HG03060 (cell line): ENCODE measurements at regions not wholly inside any gene's neighbourhood (a gene's known extent, or its start where the extent isn't known, plus 50 kb on each side); places are given as distances from the start of the nearest gene placed in this dataset.
"Not testable (repeated sequence)": the region's sequence is repeated elsewhere in the genome, so short reads cannot be mapped to it uniquely, and the experiment has no call there.

Experiments
- ATAC-seq: cut with Tn5 transposase; IDR thresholded peaks from one replicate; pipeline ENCODE4 v1.9.1; 2021; ENCODE audit warnings: low read depth, moderate number of reproducible peaks; ENCODE audit not compliant: unreplicated experiment

DNA sequence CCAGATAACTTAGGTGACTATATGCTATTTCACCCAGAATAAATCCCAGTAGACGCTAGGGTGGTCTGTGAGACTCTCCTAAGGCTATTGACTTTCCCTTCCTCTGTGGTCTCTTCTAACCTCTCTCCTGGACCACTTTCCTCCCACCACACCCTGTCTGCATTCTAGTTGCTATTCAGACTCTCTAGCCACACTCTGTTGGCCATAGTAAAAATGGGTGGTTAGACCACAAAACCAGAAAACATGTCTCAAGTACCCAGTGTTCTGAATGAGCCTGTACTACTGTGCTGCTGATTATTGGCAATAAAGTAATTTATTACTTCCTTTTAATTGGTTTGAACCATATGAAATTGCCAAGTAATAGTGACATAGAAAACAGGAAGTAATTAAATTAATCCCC is 240.8 kb downstream of the KIF20B start:
- ATAC-seq = peak; percentile 57

DNA sequence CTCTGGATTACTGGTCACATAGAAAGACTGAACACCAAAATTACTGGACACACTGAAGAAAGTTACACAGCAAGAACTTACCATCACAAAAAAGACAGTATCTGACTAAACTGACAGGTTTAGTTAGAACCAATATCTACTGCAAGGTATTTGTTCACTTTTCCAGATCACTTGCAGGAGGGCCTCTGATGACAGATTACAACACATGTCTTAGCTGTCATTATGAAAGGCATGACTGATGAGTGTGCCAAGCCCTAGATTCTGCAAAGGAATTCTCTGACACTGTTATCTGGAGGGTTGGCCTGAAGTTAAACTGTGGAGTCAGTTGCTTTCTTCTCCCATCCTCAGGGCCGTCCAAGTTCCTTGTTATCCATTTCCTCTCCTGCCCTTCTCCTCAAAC is 242.7 kb downstream of the KIF20B start:
- ATAC-seq = no peak

DNA sequence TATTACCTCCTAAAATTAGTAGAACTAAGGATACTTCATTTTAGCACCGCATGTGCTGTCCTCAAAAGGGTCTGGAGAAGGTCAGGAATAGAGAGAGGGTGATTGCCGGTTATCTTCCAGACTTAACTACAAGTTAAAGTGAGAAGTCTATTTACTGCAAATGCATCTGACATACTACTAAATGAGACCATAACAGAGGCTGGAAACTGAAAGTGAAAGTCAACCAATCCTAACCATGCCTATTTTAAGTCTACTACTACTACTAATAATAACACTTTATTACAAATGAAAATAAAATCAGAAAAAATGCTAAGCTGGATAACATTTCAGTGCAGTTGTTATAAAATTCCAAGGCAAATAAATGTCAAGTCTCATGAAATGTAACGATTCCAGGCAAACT is 244.7 kb downstream of the KIF20B start:
- ATAC-seq = no peak

DNA sequence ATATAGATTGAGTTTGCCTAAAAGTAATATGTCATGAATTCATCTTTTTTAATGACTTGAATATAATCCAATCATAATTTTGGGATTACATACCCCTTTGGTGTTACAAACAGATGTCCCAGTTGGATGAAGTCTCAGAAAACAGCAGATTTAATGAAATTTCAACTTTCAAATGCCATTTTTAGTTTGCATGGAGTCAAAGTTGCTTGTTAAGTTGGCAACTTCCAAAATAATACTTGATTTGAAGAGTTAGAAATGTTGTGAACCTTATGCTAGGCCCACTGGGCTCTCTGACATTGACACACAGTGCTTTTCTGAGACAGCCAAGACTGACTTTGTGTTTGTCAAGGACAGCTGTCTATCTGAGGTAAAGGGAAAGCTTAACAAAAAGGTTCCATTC is 248.1 kb downstream of the KIF20B start:
- no peak for ATAC-seq

DNA sequence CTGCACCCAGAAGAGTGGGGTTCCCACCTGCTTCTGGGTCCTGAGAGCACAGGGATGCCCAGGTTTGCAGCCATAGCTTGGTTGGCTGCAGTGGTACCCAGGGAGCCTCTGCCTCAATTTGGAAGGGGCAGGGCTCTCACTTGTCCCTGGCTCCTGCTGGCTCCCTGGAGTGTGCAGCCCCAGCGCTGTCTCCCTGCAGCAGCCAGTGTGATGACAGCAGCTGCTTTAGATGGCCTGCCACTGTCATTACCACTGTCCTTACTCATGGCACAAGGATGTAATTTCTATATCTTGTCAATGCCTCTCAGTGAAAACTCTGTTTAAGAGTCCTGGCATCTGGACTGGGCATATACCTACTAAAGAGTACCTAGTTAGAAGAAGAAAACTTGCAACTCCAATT is 250.9 kb downstream of the KIF20B start:
- no peak for ATAC-seq

DNA sequence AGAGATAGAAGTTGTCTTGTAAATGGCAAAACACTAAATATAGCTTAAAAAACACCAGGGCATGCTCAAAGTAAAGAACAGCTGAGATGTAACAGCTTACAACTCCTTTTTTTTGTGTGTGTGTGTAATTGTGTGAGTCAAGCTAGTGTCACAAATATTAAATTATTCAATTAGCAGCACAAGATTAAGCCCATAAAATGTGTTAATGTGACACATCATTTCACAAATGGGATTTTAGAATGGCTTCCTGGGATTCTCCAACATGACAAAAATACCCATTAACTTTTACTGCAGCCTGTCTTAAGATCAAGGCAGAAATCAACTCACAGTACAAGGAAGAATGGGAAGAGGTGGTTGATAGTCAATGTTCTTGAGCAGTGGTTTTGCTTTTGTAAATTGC is 251.4 kb downstream of the KIF20B start:
- no peak for ATAC-seq

GRCh38 chr10:89954061-89954460 is 252.7 kb downstream of the KIF20B start:
- ATAC-seq = no peak

- ATAC-seq = no peak
Observed at GRCh38 chr10:89954787-89955566, 253.6 kb downstream of the KIF20B start.

DNA sequence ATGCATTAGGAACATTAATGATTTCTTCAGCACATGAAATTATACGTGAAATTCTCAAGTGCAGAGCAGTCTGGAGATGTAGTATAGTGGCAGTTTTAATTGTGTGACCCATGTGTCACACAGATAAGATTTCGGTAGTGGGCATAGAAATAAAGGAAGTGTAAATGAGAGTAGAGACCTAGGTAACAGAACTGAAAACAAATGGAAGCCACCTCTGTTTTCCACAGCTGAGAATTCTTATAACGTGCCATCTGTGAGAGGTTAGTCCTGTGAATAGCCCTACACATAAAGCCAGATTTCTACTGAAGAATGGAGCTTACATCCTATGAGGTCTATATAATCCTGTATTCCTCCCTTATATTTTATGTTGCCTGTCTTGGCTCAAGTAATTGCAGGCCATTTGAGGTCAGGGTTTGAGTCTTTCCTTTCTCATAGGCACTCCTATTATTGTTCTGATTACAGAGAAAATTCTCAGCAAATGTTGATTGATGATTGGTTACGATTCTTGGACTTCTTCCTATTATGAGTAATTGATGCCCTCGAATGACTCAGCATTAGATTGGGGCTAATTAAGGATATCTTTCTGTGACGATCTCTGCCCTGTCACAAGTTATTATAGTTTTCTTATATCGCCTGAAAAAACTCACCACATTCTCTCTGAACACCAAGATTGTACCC is 258.2 kb downstream of the KIF20B start:
- ATAC-seq = no peak

DNA sequence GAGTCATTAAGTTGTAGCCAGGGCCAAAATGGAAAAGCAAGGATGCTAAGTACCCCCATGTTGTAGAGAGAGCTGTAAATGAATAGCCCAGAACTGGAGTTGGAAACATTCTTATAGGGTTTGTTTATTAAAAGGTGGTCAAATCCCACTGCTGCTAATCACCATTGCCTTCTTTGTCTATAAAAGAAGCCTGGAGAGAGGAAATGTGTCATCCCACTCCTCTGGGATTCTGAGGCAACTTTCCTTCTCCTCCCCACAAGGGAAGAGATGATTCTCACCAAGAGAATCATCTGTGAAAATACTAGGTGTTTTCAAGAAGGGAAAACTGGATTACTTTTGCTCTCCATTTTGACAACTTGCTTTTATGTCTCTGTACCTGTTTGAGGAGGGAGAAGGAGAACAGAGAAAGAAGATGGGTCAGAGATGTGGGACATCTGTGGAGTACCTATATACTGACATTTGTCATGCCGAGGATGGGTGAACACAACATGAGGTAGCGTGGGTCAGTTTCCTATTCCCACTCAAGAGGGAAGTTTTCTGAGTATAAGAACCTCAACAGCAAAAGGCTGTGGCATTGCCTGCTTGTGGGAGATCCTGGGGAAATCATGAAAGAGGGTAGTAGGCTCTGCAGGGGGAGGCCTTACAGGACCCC is 262.2 kb downstream of the KIF20B start:
- ATAC-seq = no peak

DNA sequence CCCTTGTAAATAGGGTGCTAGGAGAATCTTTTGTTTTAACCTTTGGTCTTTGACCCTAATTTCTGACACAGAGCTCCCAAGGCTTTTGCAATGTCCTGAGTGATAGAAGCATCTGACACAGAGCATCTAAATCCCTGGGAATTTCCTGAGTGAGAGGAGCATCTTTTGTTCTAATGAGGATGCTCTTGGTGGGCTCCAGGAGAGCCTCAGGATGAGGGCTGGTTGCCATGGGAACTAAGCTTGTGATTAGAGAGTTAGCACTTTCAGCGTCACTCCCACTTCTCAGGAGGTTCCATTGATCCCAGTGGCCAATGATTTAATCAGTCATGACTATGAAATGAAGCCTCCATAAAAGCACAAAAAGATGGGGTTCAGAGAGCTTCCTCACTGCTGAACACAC is 264.8 kb downstream of the KIF20B start:
- ATAC-seq = no peak

DNA sequence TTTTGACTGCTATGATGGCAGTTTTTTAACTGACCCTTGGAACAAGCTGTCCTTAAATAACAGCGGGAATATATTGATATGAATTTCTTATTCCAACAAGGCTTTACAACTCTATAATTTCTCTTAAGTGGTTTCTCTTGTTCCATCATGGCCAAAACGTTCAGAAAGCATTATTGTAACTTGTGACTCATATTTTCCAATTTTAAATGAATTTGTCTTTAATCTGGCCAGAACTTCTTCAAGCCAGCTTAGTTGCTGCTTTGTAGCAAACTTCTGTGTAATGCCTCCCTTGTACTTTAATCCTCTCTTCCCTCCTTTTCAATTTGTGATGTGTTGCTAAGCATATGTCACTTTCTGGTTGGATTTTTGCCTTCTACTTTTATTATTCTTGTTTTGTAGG is 271.9 kb downstream of the KIF20B start:
- ATAC-seq = no peak

DNA sequence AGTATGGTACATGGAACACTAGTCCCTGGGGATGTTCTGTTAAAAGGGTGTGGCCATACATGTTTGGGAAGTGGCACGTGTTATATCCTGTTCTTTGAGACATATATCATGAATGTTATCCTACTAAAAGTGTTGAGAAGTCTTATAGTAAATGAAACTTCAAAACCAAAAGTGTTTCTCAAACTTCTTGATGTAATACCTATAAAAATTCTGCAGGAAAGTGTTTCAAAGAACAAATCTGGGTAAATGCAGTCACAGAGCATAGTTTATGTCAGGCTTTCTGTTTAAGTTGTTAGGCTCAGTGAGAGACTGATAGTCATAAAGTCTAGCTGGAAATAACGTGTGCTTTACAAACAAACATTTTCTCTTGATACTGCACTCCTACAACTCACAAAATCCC is 273.7 kb downstream of the KIF20B start:
- no peak for ATAC-seq

- ATAC-seq = no peak
Observed at GRCh38 chr10:89975771-89976170, 274.4 kb downstream of the KIF20B start.

DNA sequence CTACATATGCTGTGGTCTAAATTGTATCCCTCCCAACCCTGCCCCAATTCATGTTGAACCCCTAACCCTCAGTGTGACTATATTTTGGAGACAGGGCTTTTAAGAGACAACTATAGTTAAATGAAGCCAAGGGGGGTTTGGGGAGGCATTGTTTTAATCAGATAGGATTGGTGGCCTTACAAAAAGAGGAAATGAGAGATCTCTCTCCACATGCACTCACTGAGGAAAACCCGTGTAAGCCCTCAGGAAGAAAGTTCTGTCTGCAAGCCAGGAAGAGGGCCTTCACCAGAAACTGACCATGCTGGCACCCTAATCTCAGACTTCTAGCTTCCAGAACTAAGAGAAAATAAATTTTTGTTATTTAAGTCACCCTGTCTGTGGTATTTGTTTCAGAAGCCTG is 276.7 kb downstream of the KIF20B start:
- ATAC-seq = no peak

- ATAC-seq = no peak
Observed at GRCh38 chr10:89979726-89980125, 278.3 kb downstream of the KIF20B start.

DNA sequence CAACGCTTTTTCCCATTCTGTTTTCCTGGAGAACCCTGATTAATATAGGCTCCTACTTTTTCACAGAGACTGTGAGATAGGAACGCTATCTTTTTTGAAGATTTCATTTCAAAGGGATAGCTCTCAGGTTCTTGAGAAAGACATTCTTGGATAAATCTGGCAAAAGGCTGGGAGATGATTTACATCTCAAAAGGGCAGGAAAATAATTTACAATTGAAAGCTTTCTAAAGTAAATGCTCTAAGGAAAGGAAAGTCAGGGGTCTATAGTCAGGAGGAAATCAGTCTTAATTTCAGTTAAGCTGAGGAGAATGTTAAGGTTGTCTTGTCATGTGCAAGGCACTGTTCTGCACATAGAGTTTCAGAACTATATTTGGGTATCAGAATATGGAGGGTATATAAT is 278.8 kb downstream of the KIF20B start:
- no peak for ATAC-seq

DNA sequence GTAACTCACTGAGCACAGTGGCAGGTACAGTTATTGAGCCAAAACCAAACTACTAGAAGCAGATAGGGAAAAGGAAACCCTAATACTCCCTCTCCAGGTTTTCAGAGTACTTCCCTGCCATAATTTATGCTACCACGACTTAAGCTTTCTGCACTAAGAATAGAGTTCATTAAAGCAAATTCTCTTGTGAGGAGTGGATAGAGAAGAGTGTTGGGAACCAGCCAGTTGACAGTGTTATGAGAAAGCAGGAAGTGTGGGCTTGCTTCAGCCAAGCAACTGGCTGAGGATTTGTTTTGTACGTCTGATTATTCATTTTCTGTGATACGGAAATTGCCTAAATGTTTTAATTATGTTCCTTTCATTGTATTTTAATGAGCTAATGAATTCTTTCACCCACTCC is 280.5 kb downstream of the KIF20B start:
- no peak for ATAC-seq

- no peak for ATAC-seq
Observed at GRCh38 chr10:89985446-89985845, 284.1 kb downstream of the KIF20B start.

DNA sequence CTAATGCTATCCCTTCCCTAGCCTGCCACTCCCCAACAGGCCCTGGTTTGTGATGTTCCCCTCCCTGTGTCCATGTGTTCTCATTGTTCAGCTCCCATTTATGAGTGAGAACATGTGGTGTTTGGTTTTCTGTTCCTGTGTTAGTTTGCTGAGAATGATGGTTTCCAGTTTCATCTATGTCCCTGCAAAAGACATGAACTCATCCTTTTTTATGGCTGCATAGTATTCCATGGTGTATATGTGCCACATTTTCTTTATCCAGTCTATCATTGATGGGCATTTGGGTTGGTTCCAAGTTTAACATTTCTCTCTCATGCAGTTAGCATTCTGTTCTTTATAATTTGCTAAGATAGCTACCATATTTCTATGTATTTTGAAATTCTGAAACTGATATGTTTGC is 287.0 kb downstream of the KIF20B start:
- ATAC-seq = not testable (repeated sequence)

DNA sequence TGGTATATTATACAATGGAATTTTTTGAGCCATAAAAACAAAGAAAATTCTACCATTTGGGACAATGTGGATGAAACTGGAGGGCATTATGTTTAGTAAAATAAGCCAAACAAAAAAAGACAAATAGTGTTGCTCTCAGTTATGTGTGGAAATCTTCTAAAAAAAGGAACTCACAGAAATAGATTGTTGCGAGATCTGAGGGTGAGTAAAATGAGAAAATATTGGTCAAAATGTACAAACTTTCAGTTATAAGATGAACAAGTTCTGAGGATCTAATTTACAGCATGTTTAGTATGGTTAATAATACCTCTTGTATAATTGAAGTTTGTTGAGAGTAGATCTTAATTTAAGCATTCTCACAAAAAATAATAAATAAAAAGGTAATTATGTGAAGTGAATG is 291.2 kb downstream of the KIF20B start:
- ATAC-seq = no peak

DNA sequence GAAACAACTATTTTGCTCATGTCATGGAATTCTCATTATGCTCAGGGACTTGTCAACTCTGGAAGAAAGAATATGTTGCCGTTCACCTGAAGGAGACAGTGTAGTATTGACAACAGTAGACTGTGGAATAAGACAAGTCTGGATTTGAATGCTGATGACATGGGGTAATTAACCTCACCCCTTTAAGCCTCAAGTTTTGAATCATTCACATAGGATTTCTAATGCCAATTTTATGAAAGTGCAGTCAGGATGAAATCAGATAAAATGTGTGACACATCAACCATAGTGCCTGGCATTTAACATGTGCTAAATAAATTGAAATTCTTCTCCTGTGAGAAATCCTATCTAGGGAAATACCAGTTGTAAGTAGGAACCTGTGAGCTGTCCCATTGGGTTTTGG is 305.8 kb downstream of the KIF20B start:
- no peak for ATAC-seq
